Stimulated activated CD8-positive, alpha-beta memory T cell treated with anti-CD3 and anti-CD28 coated beads, Interleukin-15, amount 100 ng/mL, for 1 hour (primary cell): ENCODE measurements at regions not wholly inside any gene's neighbourhood (a gene's known extent, or its start where the extent isn't known, plus 50 kb on each side); places are given as distances from the start of the nearest gene placed in this dataset.

Source experiments
- DNase-seq: peaks from one replicate; pipeline ENCODE4 v3.0.0-alpha.2; 2020; ENCODE audit warnings: low read depth

- no peak for DNase-seq
These were observed 173.4 kb upstream of the BMP4 start for GRCh38 chr14:54129850-54130640.

- DNase-seq: no peak
These were observed 175.9 kb upstream of the BMP4 start for GRCh38 chr14:54132496-54132895.

- DNase-seq: no peak
These were observed 177.3 kb upstream of the BMP4 start for GRCh38 chr14:54133896-54134295.

DNA sequence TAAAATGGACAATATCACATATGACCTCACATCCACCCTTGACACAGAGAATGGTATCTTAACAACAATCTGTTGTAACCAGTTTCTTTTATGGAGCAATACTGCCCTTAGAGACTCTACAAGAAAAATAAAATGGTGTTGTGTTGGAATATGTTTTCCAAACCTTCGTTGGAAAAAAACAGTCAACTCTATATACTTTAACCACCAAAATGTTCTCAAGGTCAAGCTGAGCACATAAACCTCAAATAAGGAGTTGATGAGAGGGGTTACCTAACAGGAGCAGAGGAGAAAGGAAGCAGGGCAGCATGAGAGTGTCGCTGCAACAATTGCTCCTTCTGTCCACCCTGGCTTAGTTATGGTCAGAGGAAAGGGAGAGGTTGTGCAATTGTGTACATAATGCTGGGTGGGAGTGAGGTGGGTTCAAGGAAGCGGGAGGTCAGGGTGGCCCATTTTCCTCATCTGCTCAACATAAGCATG, 179.2 kb upstream of the BMP4 start:
- no peak for DNase-seq

DNA sequence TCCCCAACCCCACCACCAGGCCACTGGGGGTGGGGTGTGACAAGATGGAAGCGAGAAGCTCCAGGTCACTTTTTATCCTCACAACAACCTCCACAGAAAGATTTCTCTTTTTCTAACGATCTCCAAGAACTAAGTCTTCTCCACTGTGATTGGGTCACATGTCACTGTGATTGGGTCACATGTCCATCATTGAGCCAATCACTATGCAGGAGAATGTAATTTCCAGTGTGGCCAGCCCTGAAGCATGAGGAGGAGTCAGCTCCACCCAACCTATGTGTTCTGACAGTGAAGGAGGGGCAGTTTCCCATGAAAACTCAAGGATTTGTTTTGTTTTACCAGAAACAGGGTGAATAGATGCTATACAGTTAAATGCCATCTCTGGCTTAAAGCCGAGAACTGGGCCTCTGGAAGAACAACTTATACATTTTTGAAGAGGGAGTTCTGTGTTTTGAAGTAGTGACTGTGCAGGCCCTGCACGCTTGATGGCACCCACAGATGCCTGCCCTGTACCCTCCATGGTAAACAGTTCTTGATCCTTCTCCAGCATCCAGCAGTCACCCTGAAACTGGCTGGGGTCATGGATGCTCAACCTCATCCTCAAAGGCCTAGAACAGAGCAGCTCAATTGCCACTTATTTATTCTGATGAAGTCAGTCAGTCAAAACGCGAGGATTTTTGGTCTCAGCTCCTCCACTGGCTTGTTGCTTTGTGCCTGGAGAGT, 180.4 kb upstream of the BMP4 start:
- DNase-seq: no peak

DNA sequence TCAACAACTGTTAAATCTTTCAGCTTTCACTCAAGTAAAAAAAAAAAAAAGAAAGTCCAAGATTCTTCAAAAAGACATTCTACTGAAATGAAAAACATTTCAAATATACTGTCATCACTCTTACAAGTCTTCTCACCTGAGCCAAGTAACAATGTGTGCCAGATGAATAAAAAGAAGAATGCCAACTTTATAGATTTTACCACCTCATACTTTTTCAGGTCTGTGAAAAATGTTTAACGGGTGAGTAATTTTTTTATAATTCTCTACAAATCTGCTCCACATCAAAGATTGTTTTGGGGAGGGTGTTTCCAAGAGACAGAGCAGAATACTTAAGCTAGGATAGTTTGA, 181.0 kb upstream of the BMP4 start:
- DNase-seq: no peak

DNA sequence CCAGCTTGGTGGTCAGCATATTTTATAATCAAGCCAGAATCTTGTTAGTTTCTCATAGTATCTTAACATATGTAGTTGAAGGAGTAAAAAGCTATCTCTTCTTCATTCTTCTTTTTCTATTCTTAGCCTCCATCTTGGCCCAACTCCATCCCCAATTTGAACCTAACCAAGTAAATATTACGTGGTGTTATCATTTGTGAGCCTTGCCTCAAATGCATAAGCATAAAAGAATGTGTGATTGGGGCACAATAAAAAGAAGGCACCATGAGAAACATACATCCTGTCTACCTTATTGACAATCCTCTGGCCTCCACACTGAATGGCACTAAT, 181.4 kb upstream of the BMP4 start:
- DNase-seq: no peak

DNA sequence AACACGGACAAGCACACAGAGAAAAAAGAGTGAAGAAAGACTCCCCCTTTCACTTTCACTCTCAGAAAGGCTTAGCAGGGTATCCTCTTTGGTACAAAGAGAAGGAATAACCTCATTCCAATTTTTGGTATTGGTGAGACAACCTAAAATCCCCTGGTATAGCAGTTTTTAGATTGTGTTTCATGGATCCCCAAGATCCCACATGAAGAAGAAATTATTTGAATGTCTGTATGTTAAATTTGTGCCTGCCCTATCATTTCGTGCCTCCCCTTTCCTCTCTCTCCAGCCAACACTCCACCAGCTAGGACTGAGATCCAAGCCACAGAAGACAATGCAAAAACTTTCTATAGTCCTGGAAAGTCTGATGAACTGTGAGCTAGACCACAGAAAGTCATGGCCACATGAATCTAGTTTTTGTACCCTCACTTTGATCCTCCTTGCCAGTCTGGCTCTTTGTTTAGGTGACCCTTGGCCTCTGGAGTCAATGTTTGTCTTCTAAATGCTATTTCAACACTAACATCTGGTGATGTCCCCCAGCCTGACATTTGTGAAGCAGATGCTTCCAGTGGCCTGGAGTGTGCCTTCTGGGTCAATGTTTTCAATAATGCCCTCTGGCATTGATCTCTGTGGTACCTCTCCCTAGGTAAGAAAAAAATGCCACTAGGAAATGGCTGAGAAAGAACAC, 181.9 kb upstream of the BMP4 start:
- no peak for DNase-seq

DNA sequence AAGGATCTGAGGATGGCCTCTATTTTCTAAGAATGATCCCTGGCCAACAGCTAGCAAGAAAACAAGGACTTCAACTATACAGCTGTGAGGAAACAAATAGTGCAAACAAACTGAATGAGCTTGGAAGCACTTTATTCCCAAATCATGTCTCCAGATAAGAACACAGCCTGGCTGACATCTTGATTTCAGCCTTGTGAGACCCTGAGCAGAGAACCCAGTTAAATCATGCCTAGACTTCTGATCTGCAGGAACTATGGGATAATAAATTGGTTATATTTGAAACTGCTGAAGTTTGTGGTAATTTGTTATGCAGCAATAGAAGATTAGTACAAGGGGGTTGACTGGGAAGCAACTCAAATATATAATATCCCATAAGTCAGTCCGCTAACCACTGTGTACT, 183.9 kb upstream of the BMP4 start:
- no peak for DNase-seq

DNA sequence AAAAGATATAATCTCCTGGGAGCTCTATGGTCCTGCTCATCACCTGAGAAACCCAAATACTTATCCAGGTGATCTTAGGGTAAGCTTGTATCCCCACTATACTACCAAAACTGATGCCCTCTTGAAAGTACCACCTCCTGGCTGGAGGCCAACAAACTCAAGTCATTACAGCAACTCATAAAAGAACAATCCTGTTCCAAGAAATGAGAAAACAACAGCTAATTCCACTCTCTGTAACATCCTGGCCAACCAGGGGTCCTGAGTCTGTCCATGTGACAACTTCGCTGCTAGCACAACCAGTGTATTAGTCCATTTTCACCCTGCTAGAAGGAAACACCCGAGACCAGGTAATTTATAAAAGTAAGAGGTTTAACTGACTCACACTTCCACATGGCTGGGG, 190.0 kb upstream of the BMP4 start:
- no peak for DNase-seq

DNA sequence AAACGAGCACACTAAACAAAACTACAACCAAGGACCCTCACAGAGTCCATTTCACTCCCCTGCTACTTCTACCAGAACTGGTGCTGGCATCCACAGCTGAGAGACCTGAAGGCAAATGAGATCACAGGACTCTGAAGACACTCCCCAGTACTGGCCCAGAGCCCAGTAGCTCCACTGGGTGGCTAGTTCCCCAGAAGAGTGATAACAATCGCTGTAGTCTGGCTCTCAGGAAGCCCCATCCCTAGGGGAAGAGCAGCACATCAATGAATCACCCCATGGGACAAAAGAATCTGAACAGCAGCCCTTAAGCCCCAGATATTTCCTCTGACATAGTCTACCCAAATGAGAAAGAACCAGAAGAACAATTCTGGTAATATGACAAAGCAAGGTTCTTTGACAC, 190.7 kb upstream of the BMP4 start:
- no peak for DNase-seq

DNA sequence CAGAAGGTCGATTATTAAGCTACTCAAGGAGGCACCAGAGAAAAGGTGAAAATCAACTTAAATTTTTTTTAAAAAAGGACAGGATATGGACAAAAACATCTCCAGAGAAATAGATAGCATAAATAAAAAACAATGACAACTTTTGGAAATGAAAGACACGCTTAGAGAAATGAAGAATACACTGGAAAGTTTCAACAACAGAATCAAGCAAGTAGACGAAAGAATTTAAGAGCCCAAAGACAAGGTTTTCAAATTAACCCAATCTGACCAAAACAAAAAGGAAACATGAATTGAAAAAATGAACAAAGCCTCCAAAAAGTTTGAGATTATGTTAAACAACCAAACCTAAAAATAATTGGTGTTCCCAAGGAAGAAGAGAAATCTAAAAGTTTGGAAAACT, 191.1 kb upstream of the BMP4 start:
- DNase-seq: no peak

DNA sequence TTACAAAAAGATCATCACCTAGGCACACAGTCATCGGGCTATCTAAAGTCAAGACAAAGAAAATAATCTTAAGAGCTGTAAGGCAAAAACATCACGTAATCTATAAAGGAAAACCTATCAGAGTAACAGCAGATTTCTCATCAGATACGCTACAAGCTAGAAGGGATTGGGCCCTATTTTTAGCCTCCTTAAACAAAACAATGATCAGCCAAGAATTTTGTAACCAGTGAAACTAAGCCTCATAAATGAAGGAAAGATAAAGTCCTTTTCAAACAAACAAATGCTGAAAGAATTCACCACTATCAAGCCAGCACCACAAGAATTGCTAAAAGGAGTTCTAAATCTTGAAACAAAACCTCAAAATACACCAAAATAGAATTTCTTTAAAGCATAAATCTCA, 191.6 kb upstream of the BMP4 start:
- no peak for DNase-seq

DNA sequence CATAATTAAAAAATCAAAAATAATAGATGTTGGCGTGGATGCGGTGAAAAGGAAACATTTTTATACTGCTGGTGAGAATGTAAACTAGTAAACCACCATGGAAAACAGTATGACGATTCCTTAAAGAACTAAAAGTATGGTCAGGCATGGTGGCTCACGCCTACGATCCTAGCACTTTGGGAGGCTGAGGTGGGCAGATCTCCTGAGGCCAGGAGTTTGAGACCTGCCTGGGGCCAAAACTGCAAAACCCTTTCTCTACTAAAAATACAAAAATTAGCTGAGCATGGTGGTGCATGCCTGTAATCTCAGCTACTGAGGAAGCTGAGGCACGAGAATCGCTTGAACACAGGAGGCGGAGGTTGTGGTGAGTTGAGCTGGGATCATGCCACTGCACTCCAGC, 195.7 kb upstream of the BMP4 start:
- DNase-seq: no peak

DNA sequence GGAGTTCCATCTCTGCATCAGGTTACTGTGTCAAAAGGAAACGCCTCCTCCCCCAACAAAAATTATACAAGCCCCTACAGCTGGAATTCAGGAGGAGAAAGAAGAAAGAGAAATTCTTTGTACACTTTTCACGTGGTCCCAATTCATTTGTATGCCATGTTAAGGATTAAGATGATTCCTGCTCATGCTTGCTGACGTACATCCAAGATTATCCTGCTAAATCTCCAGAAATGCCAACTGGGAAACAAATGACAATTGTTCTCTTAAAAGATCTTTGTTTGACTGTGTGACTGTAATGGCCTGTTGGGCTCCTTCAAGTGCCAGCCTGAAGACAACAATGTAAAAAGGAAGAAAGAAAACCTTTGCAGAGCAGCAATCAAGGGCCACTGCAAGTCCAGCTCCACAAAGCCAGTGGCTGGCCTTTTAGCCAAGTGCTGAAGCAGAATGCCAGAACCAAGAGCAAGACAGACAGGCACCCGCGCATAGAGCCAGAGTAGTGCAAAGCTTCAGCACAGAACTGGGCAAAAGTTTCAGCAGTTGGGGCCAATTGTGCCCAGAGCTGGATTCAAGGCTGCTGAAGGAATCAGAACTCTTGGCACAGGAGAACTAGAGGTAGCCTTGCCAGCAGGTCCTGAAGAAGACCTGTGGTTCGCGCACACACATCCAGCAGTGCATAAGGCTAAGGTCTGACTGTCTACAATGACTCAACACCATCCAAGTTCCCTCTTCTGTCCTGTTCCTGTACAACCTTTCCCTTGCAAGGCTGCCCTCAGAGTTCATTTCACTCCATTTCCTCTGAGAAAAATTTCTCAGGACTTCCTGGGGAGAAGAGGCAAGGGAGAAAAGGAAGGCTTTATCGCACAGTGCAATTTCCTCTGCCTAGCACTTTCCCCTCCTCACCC, 209.7 kb upstream of the BMP4 start:
- DNase-seq: no peak

DNA sequence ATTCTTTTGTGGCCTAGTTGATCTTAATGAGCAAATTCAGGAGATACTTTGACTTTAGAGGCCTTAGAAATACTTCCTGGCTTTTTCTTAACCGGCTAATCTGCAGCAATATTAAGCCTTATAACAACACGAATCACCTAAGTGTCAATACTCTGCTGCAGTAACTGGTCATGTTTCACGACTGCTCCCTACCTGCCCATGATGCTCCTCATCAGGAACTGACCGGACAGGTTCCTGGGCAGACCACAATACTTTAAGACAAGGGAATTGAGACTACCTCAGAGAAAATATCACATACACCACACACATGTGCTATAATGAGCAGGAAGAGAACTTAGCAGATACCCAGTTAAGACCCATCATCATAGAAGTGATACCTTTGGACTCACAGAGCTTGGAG, 211.9 kb upstream of the BMP4 start:
- no peak for DNase-seq

GRCh38 chr14:54169254-54169924, 212.8 kb upstream of the BMP4 start:
- no peak for DNase-seq

- no peak for DNase-seq
These were observed 213.7 kb upstream of the BMP4 start for GRCh38 chr14:54170301-54170700.

GRCh38 chr14:54172114-54172513, 215.5 kb upstream of the BMP4 start:
- no peak for DNase-seq

DNA sequence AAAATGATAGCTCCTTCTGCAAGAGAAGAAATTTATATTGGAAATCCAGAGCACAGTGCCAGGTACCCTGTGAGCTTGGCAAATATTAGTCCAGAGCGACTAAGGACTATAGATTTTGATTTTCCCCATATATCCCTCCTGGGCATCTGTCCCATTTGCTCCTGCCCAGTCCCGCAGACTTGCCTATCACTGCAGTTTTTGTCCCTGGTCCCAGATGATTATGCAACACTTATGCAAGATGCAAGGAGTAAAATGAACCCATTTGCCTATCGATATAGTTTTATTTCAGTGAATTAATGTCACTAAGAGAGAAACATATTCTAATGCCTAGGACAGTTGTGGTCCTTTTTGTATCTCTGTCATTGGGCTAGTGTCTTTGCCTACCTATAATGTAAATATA, 215.9 kb upstream of the BMP4 start:
- no peak for DNase-seq

DNA sequence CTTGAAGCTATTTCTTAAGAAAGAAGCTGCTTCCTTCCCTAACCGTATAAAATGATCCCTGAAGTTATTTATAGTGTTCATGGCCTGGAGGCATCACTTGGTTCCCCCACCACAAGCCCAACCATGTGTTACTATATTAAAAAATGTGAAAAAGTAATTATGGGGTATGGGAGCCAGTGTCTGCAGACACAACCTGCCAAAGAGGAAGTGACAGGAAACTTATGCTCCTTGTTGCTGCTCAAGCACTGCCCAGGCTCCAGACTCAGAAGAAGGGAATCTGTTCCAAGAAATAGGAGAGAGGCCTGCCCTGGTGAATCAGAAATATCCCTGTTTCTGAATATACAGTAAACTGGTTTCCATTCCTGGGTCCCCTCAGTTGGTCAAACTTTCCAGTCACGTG, 217.2 kb upstream of the BMP4 start:
- no peak for DNase-seq

- DNase-seq: no peak
These were observed 217.8 kb upstream of the BMP4 start for GRCh38 chr14:54174457-54174856.
